ENCODE measurements at regions not wholly inside any gene's neighbourhood (a gene's known extent, or its start where the extent isn't known, plus 50 kb on each side); places are given as distances from the start of the nearest gene placed in this dataset.
A peak's percentile ranks its signal among the peaks of the same experiment; 100 is the strongest.

DNA sequence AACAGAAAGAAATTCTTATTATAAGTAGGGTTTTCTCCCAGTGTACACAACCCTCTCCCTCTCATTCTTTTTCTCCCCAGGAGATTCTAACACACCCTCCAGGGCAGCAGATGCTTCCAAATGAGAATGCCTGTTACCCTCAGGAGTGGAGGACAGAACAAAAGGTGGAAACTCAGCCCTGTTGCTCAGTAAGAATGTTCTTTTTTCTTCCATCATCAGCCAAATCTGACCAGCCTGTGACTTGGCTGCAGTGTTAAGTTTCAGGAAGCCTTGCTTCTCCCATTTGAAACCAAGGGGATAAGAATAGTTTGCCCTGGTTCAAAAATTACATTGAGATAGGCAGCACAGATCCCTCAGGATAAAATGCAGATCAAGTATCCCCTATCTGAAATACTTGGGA is 77.5 kb upstream of the EEPD1 start:
- ChIA-PET POLR2A (no interaction called here), CTCF (no interaction called here)
- Histone ChIP-seq H3K4me3 (ENCODE audit: control insufficient read depth in 1 of 7, extremely low read depth in 1 of 7, insufficient read depth in 4 of 7, low read depth in 2 of 7, low read length in 6 of 7) (no peak overlapping the region), H3K4me1 (ENCODE audit: control extremely low read depth in 1 of 4, control insufficient read depth in 4 of 4, insufficient read depth in 4 of 4, low read length in 3 of 4) (no peaks in the 10 kb centered on the region), H3K9me3 (ENCODE audit: control extremely low read depth in 1 of 5, control insufficient read depth in 4 of 5, insufficient read depth in 2 of 5, low read depth in 1 of 5, low read length in 4 of 5) (no peaks in the 10 kb centered on the region), H3K27ac (ENCODE audit: insufficient read depth in 1 of 2, low read depth in 1 of 2, low read length in 2 of 2, poor library complexity in 1 of 2, severe bottlenecking in 2 of 2) (no peak overlapping the region), H3K36me3 (ENCODE audit: control insufficient read depth in 4 of 4, insufficient read depth in 4 of 4, low read length in 3 of 4) (no peaks in the 10 kb centered on the region), H3K27me3 (replicated peaks in 2 of 5; ENCODE audit: control insufficient read depth in 4 of 5, insufficient read depth in 5 of 5, low read length in 4 of 5) (peaks cover 0 to 2% (median 0%) of the 10 kb centered on the region in 5 experiments)
- DNase-seq, result no peak

DNA sequence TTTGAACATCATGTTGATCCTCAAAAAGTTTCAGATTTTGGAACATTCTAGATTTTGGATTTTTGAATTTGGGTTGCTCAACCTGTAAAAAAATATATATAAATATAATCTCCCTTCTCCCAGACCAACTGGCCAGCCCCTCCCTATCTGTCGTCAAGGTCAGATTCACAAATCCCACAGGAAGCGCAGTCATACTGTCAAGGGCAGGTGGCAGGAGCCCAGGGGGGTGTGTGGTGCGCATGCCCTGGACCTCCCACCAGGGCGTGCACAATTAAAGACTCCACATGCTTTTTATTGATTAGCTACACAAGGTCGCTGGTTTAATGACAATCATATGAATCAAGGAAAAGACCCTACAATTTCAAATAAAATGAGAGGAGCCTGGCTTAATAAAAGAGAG is 77.0 kb upstream of the EEPD1 start:
- ChIA-PET POLR2A (no interaction called here), CTCF (no interaction called here)
- no peak for DNase-seq
- WGBS (ENCODE audit: insufficient coverage), result 93% methylated on average over 4 of the region's 5 CpGs
- H3K4me1 ChIP-seq (ENCODE audit: control extremely low read depth in 1 of 4, control insufficient read depth in 4 of 4, insufficient read depth in 4 of 4, low read length in 3 of 4), result no peaks in the 10 kb centered on the region
- no peak overlapping the region for H3K27ac ChIP-seq (ENCODE audit: insufficient read depth in 1 of 2, low read depth in 1 of 2, low read length in 2 of 2, poor library complexity in 1 of 2, severe bottlenecking in 2 of 2)
- H3K9me3 ChIP-seq (ENCODE audit: control extremely low read depth in 1 of 5, control insufficient read depth in 4 of 5, insufficient read depth in 2 of 5, low read depth in 1 of 5, low read length in 4 of 5), result no peaks in the 10 kb centered on the region
- H3K36me3 ChIP-seq (ENCODE audit: control insufficient read depth in 4 of 4, insufficient read depth in 4 of 4, low read length in 3 of 4), result no peaks in the 10 kb centered on the region
- peaks cover 0 to 2% (median 0%) of the 10 kb centered on the region in 5 experiments for H3K27me3 ChIP-seq (replicated peaks in 2 of 5; ENCODE audit: control insufficient read depth in 4 of 5, insufficient read depth in 5 of 5, low read length in 4 of 5)
- no peak overlapping the region for H3K4me3 ChIP-seq (ENCODE audit: control insufficient read depth in 1 of 7, extremely low read depth in 1 of 7, insufficient read depth in 4 of 7, low read depth in 2 of 7, low read length in 6 of 7)

DNA sequence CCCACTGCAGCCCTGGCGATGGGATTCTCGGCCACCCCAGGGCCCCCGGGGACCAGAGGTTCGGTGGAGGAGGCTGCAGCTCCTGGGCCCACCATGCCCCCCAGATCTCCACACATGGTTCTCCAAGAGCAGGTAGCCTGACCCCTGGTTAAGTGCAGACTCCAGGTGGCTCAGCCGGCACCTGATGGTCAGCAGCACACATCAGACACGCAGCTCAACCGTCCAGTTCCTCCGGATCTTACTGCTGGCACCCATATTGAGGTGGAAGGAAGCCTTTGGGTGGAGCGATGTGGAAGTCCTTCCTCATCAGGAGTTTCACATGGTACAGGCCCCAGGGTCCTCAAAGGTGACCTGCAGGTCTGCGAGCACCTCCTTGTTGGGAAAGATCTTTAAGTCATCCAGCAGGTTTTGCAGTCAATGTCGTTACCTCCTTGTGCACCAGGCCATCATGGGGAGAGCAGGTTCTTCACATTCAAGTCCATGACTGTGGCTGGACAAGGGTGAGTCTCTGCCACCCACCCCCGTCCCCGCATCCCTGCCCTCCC is 74.2 kb upstream of the EEPD1 start:
- Histone ChIP-seq H3K27me3 (replicated peaks in 2 of 5; ENCODE audit: control insufficient read depth in 4 of 5, insufficient read depth in 5 of 5, low read length in 4 of 5) (no peaks in the 10 kb centered on the region), H3K4me3 (ENCODE audit: control insufficient read depth in 1 of 7, extremely low read depth in 1 of 7, insufficient read depth in 4 of 7, low read depth in 2 of 7, low read length in 6 of 7) (no peak overlapping the region), H3K36me3 (ENCODE audit: control insufficient read depth in 4 of 4, insufficient read depth in 4 of 4, low read length in 3 of 4) (no peaks in the 10 kb centered on the region), H3K4me1 (ENCODE audit: control extremely low read depth in 1 of 4, control insufficient read depth in 4 of 4, insufficient read depth in 4 of 4, low read length in 3 of 4) (no peaks in the 10 kb centered on the region), H3K9me3 (ENCODE audit: control extremely low read depth in 1 of 5, control insufficient read depth in 4 of 5, insufficient read depth in 2 of 5, low read depth in 1 of 5, low read length in 4 of 5) (no peaks in the 10 kb centered on the region), H3K27ac (ENCODE audit: insufficient read depth in 1 of 2, low read depth in 1 of 2, low read length in 2 of 2, poor library complexity in 1 of 2, severe bottlenecking in 2 of 2) (no peak overlapping the region)
- no peak for DNase-seq
- ChIA-PET CTCF (interaction anchor here (1.3 kb wide), 1 partner anchor 12 kb away, joined by 3 read pairs; no protein-coding TSS in a partner anchor), POLR2A (no interaction called here)
- 97% methylated on average over 10 of the region's 13 CpGs for WGBS (ENCODE audit: insufficient coverage)

- POLR2A ChIA-PET, result no interaction called here
- 97% methylated on average over 4 of the region's 5 CpGs for WGBS (ENCODE audit: insufficient coverage)
Measured at GRCh38 chr7:36079446-36080025, 73.5 kb upstream of the EEPD1 start.

DNA sequence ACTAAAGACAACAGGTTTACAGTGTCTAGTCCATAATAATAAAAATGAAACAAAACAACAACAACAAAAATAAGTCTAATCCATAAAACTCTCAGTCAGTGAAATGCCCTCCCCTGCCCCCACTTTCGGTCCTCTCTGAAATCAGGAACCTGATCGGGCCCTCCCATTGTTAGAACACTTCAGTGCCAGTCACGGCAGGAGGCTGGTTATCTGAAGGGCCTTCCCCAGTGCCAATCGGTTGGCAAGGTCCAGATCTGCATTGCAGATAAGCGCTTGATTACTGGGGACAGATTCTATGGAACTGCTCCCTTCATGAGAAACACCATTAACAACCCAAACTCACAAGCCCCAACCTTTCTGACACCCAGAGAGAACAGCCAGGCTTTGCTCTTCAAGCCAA is 72.2 kb upstream of the EEPD1 start:
- H3K4me1 ChIP-seq (ENCODE audit: control extremely low read depth in 1 of 4, control insufficient read depth in 4 of 4, insufficient read depth in 4 of 4, low read length in 3 of 4), result no peaks in the 10 kb centered on the region
- H3K36me3 ChIP-seq (ENCODE audit: control insufficient read depth in 4 of 4, insufficient read depth in 4 of 4, low read length in 3 of 4), result no peaks in the 10 kb centered on the region
- ChIA-PET POLR2A (interaction anchor here (0.7 kb wide), 1 partner anchor 51 kb away, joined by 3 read pairs; no protein-coding TSS in a partner anchor), CTCF (no interaction called here)
- H3K9me3 ChIP-seq (ENCODE audit: control extremely low read depth in 1 of 5, control insufficient read depth in 4 of 5, insufficient read depth in 2 of 5, low read depth in 1 of 5, low read length in 4 of 5), result no peaks in the 10 kb centered on the region
- no peak for DNase-seq
- no peak overlapping the region for H3K4me3 ChIP-seq (ENCODE audit: control insufficient read depth in 1 of 7, extremely low read depth in 1 of 7, insufficient read depth in 4 of 7, low read depth in 2 of 7, low read length in 6 of 7)
- no peaks in the 10 kb centered on the region for H3K27me3 ChIP-seq (replicated peaks in 2 of 5; ENCODE audit: control insufficient read depth in 4 of 5, insufficient read depth in 5 of 5, low read length in 4 of 5)
- H3K27ac ChIP-seq (ENCODE audit: insufficient read depth in 1 of 2, low read depth in 1 of 2, low read length in 2 of 2, poor library complexity in 1 of 2, severe bottlenecking in 2 of 2), result no peak overlapping the region
- WGBS (ENCODE audit: insufficient coverage), result 98% methylated on average over 4 of the region's 5 CpGs

More at GRCh38 chr7:36079446-36080025, 73.5 kb upstream of the EEPD1 start:
- DNase-seq, result no peak
- Histone ChIP-seq H3K4me1 (ENCODE audit: control extremely low read depth in 1 of 4, control insufficient read depth in 4 of 4, insufficient read depth in 4 of 4, low read length in 3 of 4) (no peaks in the 10 kb centered on the region), H3K27me3 (replicated peaks in 2 of 5; ENCODE audit: control insufficient read depth in 4 of 5, insufficient read depth in 5 of 5, low read length in 4 of 5) (no peaks in the 10 kb centered on the region), H3K9me3 (ENCODE audit: control extremely low read depth in 1 of 5, control insufficient read depth in 4 of 5, insufficient read depth in 2 of 5, low read depth in 1 of 5, low read length in 4 of 5) (no peaks in the 10 kb centered on the region), H3K27ac (ENCODE audit: insufficient read depth in 1 of 2, low read depth in 1 of 2, low read length in 2 of 2, poor library complexity in 1 of 2, severe bottlenecking in 2 of 2) (no peak overlapping the region), H3K4me3 (ENCODE audit: control insufficient read depth in 1 of 7, extremely low read depth in 1 of 7, insufficient read depth in 4 of 7, low read depth in 2 of 7, low read length in 6 of 7) (no peak overlapping the region), H3K36me3 (ENCODE audit: control insufficient read depth in 4 of 4, insufficient read depth in 4 of 4, low read length in 3 of 4) (no peaks in the 10 kb centered on the region)
- CTCF ChIA-PET, result interaction anchor here (1.3 kb wide), 1 partner anchor 11 kb away, joined by 3 read pairs; no protein-coding TSS in a partner anchor

GRCh38 chr7:36082216-36082615 is 70.8 kb upstream of the EEPD1 start:
- Histone ChIP-seq H3K27ac (ENCODE audit: insufficient read depth in 1 of 2, low read depth in 1 of 2, low read length in 2 of 2, poor library complexity in 1 of 2, severe bottlenecking in 2 of 2) (no peak overlapping the region), H3K9me3 (ENCODE audit: control extremely low read depth in 1 of 5, control insufficient read depth in 4 of 5, insufficient read depth in 2 of 5, low read depth in 1 of 5, low read length in 4 of 5) (no peaks in the 10 kb centered on the region), H3K4me3 (ENCODE audit: control insufficient read depth in 1 of 7, extremely low read depth in 1 of 7, insufficient read depth in 4 of 7, low read depth in 2 of 7, low read length in 6 of 7) (no peak overlapping the region), H3K27me3 (replicated peaks in 2 of 5; ENCODE audit: control insufficient read depth in 4 of 5, insufficient read depth in 5 of 5, low read length in 4 of 5) (no peaks in the 10 kb centered on the region), H3K36me3 (ENCODE audit: control insufficient read depth in 4 of 4, insufficient read depth in 4 of 4, low read length in 3 of 4) (no peaks in the 10 kb centered on the region), H3K4me1 (ENCODE audit: control extremely low read depth in 1 of 4, control insufficient read depth in 4 of 4, insufficient read depth in 4 of 4, low read length in 3 of 4) (no peaks in the 10 kb centered on the region)
- ChIA-PET POLR2A (no interaction called here), CTCF (no interaction called here)
- no peak for DNase-seq
- 93% methylated on average over 2 of the region's 4 CpGs for WGBS (ENCODE audit: insufficient coverage)

GRCh38 chr7:36082910-36083309 is 70.1 kb upstream of the EEPD1 start:
- H3K27me3 ChIP-seq (replicated peaks in 2 of 5; ENCODE audit: control insufficient read depth in 4 of 5, insufficient read depth in 5 of 5, low read length in 4 of 5), result no peaks in the 10 kb centered on the region
- CTCF ChIA-PET, result no interaction called here
- WGBS (ENCODE audit: insufficient coverage), result 93% methylated on average over 2 of the region's 5 CpGs
- POLR2A ChIA-PET, result no interaction called here
- no peak overlapping the region for H3K27ac ChIP-seq (ENCODE audit: insufficient read depth in 1 of 2, low read depth in 1 of 2, low read length in 2 of 2, poor library complexity in 1 of 2, severe bottlenecking in 2 of 2)
- no peaks in the 10 kb centered on the region for H3K4me1 ChIP-seq (ENCODE audit: control extremely low read depth in 1 of 4, control insufficient read depth in 4 of 4, insufficient read depth in 4 of 4, low read length in 3 of 4)
- H3K4me3 ChIP-seq (ENCODE audit: control insufficient read depth in 1 of 7, extremely low read depth in 1 of 7, insufficient read depth in 4 of 7, low read depth in 2 of 7, low read length in 6 of 7), result no peak overlapping the region
- no peaks in the 10 kb centered on the region for H3K36me3 ChIP-seq (ENCODE audit: control insufficient read depth in 4 of 4, insufficient read depth in 4 of 4, low read length in 3 of 4)
- peak; percentile 2 to 26 (median 22) for DNase-seq
- H3K9me3 ChIP-seq (ENCODE audit: control extremely low read depth in 1 of 5, control insufficient read depth in 4 of 5, insufficient read depth in 2 of 5, low read depth in 1 of 5, low read length in 4 of 5), result peaks cover 0 to under 1% (median 0%) of the 10 kb centered on the region in 5 experiments
